ENCODE measurements at regions not wholly inside any gene's neighbourhood (a gene's known extent, or its start where the extent isn't known, plus 50 kb on each side); places are given as distances from the start of the nearest gene placed in this dataset.
"Not testable (repeated sequence)": the region's sequence is repeated elsewhere in the genome, so short reads cannot be mapped to it uniquely, and the experiment has no call there.

- no peak for ATAC-seq (replicated peaks)
- peak overlapping the region; percentile 72 for H3K27ac Mint-ChIP-seq
- no peaks in the 10 kb centered on the region for H3K27me3 Mint-ChIP-seq
- DNase-seq, result no peak
- no peaks in the 10 kb centered on the region for H3K4me1 Mint-ChIP-seq
- H3K36me3 Mint-ChIP-seq, result peaks cover 3 to 9% of the 10 kb centered on the region in 2 donors
- H3K9me3 Mint-ChIP-seq, result peaks cover 5 to 6% of the 10 kb centered on the region in 2 donors
- no peak overlapping the region for H3K4me3 Mint-ChIP-seq
Measured at GRCh38 chr15:92779874-92780273, 120.2 kb upstream of the CHD2 start.

GRCh38 chr15:92780843-92781242, 119.3 kb upstream of the CHD2 start:
- Mint-ChIP-seq H3K27ac (no peak overlapping the region), H3K36me3 (peaks cover 3 to 9% of the 10 kb centered on the region in 2 donors), H3K27me3 (no peaks in the 10 kb centered on the region), H3K4me3 (no peak overlapping the region), H3K9me3 (peaks cover 5 to 6% of the 10 kb centered on the region in 2 donors), H3K4me1 (no peaks in the 10 kb centered on the region)
- DNase-seq (no peak), ATAC-seq (replicated peaks) (no peak)

GRCh38 chr15:92781925-92782453, 118.1 kb upstream of the CHD2 start:
- DNase-seq (no peak), ATAC-seq (replicated peaks) (no peak)
- peaks cover 3 to 9% of the 10 kb centered on the region in 2 donors for H3K36me3 Mint-ChIP-seq
- H3K27me3 Mint-ChIP-seq, result no peaks in the 10 kb centered on the region
- H3K4me3 Mint-ChIP-seq, result no peak overlapping the region
- no peaks in the 10 kb centered on the region for H3K4me1 Mint-ChIP-seq
- H3K27ac Mint-ChIP-seq, result no peak overlapping the region
- peaks cover 5 to 6% of the 10 kb centered on the region in 2 donors for H3K9me3 Mint-ChIP-seq

- no peak for DNase-seq
- peaks cover 0 to 2% of the 10 kb centered on the region in 2 donors for H3K36me3 Mint-ChIP-seq
- no peak for ATAC-seq (replicated peaks)
- no peak overlapping the region for H3K27ac Mint-ChIP-seq
- H3K9me3 Mint-ChIP-seq, result peaks cover 3 to 7% of the 10 kb centered on the region in 2 donors
- H3K27me3 Mint-ChIP-seq, result no peaks in the 10 kb centered on the region
- no peaks in the 10 kb centered on the region for H3K4me1 Mint-ChIP-seq
- no peak overlapping the region for H3K4me3 Mint-ChIP-seq
Measured at GRCh38 chr15:92787116-92787515, 113.0 kb upstream of the CHD2 start.

GRCh38 chr15:92788196-92788595, 111.9 kb upstream of the CHD2 start:
- Mint-ChIP-seq H3K27me3 (no peaks in the 10 kb centered on the region), H3K27ac (no peak overlapping the region), H3K36me3 (peaks cover 0 to 2% of the 10 kb centered on the region in 2 donors), H3K4me1 (no peaks in the 10 kb centered on the region), H3K4me3 (no peak overlapping the region), H3K9me3 (peaks cover 3 to 7% of the 10 kb centered on the region in 2 donors)
- ATAC-seq (replicated peaks) (no peak), DNase-seq (no peak)

GRCh38 chr15:92788793-92789192, 111.3 kb upstream of the CHD2 start:
- H3K27me3 Mint-ChIP-seq; DNase-seq; ATAC-seq (replicated peaks); H3K36me3 Mint-ChIP-seq; H3K9me3 Mint-ChIP-seq; H3K27ac Mint-ChIP-seq; H3K4me1 Mint-ChIP-seq; H3K4me3 Mint-ChIP-seq: not testable (repeated sequence)

GRCh38 chr15:92796161-92796611, 103.9 kb upstream of the CHD2 start:
- Mint-ChIP-seq H3K27ac (no peak overlapping the region), H3K4me3 (no peak overlapping the region), H3K4me1 (peaks cover 4 to 7% of the 10 kb centered on the region in 2 donors), H3K27me3 (no peaks in the 10 kb centered on the region), H3K9me3 (no peaks in the 10 kb centered on the region), H3K36me3 (no peaks in the 10 kb centered on the region)
- no peak for DNase-seq
- no peak for ATAC-seq (replicated peaks)

GRCh38 chr15:92797168-92798052, 102.7 kb upstream of the CHD2 start:
- peaks cover 4 to 7% of the 10 kb centered on the region in 2 donors for H3K4me1 Mint-ChIP-seq
- DNase-seq, result no peak
- H3K27ac Mint-ChIP-seq, result peak overlapping the region; percentile 87
- H3K36me3 Mint-ChIP-seq, result no peaks in the 10 kb centered on the region
- no peaks in the 10 kb centered on the region for H3K27me3 Mint-ChIP-seq
- ATAC-seq (replicated peaks), result peak; percentile 80 to 88
- no peaks in the 10 kb centered on the region for H3K9me3 Mint-ChIP-seq
- no peak overlapping the region for H3K4me3 Mint-ChIP-seq

- Mint-ChIP-seq H3K36me3 (no peaks in the 10 kb centered on the region), H3K27ac (no peak overlapping the region)
Measured at GRCh38 chr15:92800013-92800412, 100.1 kb upstream of the CHD2 start.

GRCh38 chr15:92800416-92801055, 99.6 kb upstream of the CHD2 start:
- H3K36me3 Mint-ChIP-seq; H3K27ac Mint-ChIP-seq; DNase-seq; ATAC-seq (replicated peaks); H3K27me3 Mint-ChIP-seq; H3K9me3 Mint-ChIP-seq; H3K4me3 Mint-ChIP-seq: not testable (repeated sequence)
- peaks cover 8 to 15% of the 10 kb centered on the region in 2 donors for H3K4me1 Mint-ChIP-seq

More at GRCh38 chr15:92800013-92800412, 100.1 kb upstream of the CHD2 start:
- Mint-ChIP-seq H3K27me3 (no peaks in the 10 kb centered on the region), H3K9me3 (peaks cover 0 to 1% of the 10 kb centered on the region in 2 donors), H3K4me3 (no peak overlapping the region), H3K4me1 (peaks cover 8 to 15% of the 10 kb centered on the region in 2 donors)
- DNase-seq, result no peak
- no peak for ATAC-seq (replicated peaks)

GRCh38 chr15:92801056-92801773, 98.9 kb upstream of the CHD2 start:
- peaks cover 8 to 15% of the 10 kb centered on the region in 2 donors for H3K4me1 Mint-ChIP-seq
- DNase-seq; H3K27me3 Mint-ChIP-seq; H3K27ac Mint-ChIP-seq; H3K9me3 Mint-ChIP-seq; H3K4me3 Mint-ChIP-seq; H3K36me3 Mint-ChIP-seq; ATAC-seq (replicated peaks): not testable (repeated sequence)

- Mint-ChIP-seq H3K27ac (no peak overlapping the region), H3K27me3 (no peaks in the 10 kb centered on the region), H3K36me3 (peaks cover 2 to 4% of the 10 kb centered on the region in 2 donors), H3K4me1 (peaks cover 9 to 15% of the 10 kb centered on the region in 2 donors), H3K9me3 (peaks cover 0 to 1% of the 10 kb centered on the region in 2 donors), H3K4me3 (no peak overlapping the region)
- no peak for ATAC-seq (replicated peaks)
- DNase-seq, result no peak
Measured at GRCh38 chr15:92801774-92802464, 98.2 kb upstream of the CHD2 start.

- no peak overlapping the region for H3K4me3 Mint-ChIP-seq
- H3K27ac Mint-ChIP-seq, result no peak overlapping the region
- no peak for ATAC-seq (replicated peaks)
Measured at GRCh38 chr15:92803536-92803851, 96.6 kb upstream of the CHD2 start.

More at GRCh38 chr15:92803536-92803851, 96.6 kb upstream of the CHD2 start:
- H3K27me3 Mint-ChIP-seq, result no peaks in the 10 kb centered on the region
- peaks cover 9 to 19% of the 10 kb centered on the region in 2 donors for H3K4me1 Mint-ChIP-seq
- H3K9me3 Mint-ChIP-seq, result peaks cover 0 to 1% of the 10 kb centered on the region in 2 donors
- DNase-seq, result no peak
- H3K36me3 Mint-ChIP-seq, result peaks cover 5 to 8% of the 10 kb centered on the region in 2 donors
